ENCODE measurements at regions not wholly inside any gene's neighbourhood (a gene's known extent, or its start where the extent isn't known, plus 50 kb on each side); places are given as distances from the start of the nearest gene placed in this dataset.

- TF ChIP-seq CTCF (IDR thresholded peaks at IDR 0.05; ENCODE audit: insufficient read depth, low read depth, low read length): no peak
- TF ChIP-seq EZH2 (IDR thresholded peaks at IDR 0.05; ENCODE audit: insufficient read depth, low read length): no peak
Observed at GRCh38 chr4:60002603-60003337, 1197.4 kb upstream of the ADGRL3 start.

Measured in astrocyte (in vitro differentiated cells and primary cell).